ENCODE measurements at regions not wholly inside any gene's neighbourhood (a gene's known extent, or its start where the extent isn't known, plus 50 kb on each side); places are given as distances from the start of the nearest gene placed in this dataset.

DNA sequence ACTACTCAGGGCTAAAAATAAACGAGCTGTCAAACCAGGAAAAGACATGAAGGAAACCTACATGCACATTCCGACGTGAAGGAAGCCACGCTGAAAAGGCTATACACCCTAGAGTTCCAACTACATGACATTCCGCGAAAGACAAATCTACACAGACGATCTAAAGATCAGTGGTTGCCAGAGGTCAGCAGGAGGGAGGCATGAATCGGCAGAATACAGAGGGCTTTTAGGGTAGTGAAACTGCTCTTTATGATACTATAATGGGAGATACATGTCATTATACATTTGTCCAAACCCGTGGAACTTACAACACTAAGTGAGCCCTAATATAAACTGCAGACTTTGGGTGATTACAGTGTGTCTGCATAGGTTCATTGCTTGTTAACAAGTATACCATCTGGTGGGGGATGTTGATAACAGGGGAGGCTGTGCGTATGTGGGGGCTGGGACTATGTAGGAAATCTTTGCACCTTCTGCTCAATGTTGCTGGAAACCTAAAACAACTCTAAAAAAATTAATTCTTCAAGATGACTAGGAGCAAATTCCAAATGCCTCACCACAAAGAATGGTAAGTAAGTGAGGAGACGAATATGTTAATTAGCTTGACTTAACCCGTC is 132.2 kb upstream of the CDH4 start:
- Histone ChIP-seq H3K4me3 (ENCODE audit: insufficient read depth, low read depth, low read length) (no peak overlapping the region), H3K4me1 (ENCODE audit: control insufficient read depth, insufficient read depth, low read length) (peaks cover 6% of the 10 kb centered on the region), H3K9me3 (ENCODE audit: control insufficient read depth, low read length) (no peaks in the 10 kb centered on the region), H3K36me3 (ENCODE audit: control insufficient read depth, insufficient read depth, low read length) (no peaks in the 10 kb centered on the region), H3K27me3 (ENCODE audit: control insufficient read depth, insufficient read depth, low read length, poor library complexity, severe bottlenecking) (no peaks in the 10 kb centered on the region), H3K27ac (ENCODE audit: insufficient read depth, low read depth, low read length, poor library complexity, severe bottlenecking) (no peak overlapping the region)
- 90 to 94% methylated on average over 9 to 12 of the region's 12 CpGs for WGBS, 2 experiments

DNA sequence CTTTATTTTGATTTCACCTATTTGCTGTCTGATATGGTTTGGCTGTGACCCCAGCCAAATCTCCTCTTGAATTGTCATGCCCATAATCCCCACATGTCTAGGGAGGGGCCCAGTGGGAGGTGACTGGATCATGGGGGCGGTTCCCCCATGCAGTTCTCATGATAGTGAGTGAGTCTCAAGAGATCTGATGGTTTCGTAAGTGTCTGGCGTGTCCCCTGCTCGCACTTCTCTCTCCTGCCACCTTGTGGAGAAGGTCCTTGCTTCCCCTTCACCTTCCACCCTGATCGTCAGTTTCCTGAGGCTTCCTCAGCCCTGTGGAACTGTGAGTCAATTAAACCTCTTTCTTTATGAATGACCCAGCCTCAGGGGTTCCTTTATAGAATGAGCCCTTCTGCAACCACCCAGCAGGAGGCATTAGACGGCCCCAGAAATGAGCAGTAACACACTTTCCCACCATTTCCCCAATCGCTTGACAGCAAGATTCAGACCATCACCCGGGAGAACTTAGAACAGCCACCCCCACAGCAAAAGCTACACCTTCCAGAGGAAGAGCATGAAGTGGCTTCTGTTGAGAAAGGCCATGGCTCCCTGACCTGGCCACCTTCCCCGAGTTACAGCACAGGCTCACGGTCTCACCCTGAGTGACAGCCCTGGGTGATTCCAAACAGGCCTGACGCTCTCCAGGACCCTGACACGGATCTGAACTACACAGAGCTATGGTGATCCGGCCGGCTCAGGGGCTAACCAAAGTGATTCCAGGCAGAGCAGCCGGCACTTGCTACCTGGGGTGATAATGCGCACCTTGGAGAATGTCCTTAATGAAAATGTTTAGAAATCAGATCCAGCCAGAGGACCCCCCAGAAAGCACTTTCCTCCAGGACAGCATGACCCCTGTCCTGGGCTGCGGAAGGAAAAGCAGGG is 131.2 kb upstream of the CDH4 start:
- no peak overlapping the region for H3K4me3 ChIP-seq (ENCODE audit: insufficient read depth, low read depth, low read length)
- H3K9me3 ChIP-seq (ENCODE audit: control insufficient read depth, low read length): no peaks in the 10 kb centered on the region
- no peaks in the 10 kb centered on the region for H3K27me3 ChIP-seq (ENCODE audit: control insufficient read depth, insufficient read depth, low read length, poor library complexity, severe bottlenecking)
- WGBS, 2 experiments: 56 to 60% methylated on average over 17 of the region's 17 CpGs
- H3K36me3 ChIP-seq (ENCODE audit: control insufficient read depth, insufficient read depth, low read length): no peaks in the 10 kb centered on the region
- peaks cover 6% of the 10 kb centered on the region for H3K4me1 ChIP-seq (ENCODE audit: control insufficient read depth, insufficient read depth, low read length)
- no peak overlapping the region for H3K27ac ChIP-seq (ENCODE audit: insufficient read depth, low read depth, low read length, poor library complexity, severe bottlenecking)

DNA sequence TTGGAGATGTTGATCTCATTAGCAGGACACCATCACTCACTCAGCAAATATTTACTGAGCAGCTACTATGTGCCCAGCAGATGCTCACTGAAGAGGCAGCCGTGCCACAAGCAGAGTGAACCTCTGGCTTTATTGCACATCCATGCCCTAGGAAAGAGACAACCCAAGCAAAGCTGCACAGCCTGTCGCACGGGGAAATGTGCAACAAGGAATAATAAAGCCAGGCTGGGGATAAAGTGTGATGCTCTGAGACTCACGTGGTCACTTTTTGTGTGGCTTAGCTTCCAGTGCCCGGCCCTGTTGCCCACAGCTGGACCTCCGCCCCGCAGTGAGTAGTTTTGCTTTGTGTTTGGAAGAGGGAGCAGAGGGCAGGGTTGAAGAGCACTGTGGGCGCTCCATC is 130.4 kb upstream of the CDH4 start:
- no peak overlapping the region for H3K4me3 ChIP-seq (ENCODE audit: insufficient read depth, low read depth, low read length)
- no peaks in the 10 kb centered on the region for H3K36me3 ChIP-seq (ENCODE audit: control insufficient read depth, insufficient read depth, low read length)
- H3K4me1 ChIP-seq (ENCODE audit: control insufficient read depth, insufficient read depth, low read length): peaks cover 6% of the 10 kb centered on the region
- WGBS, 2 experiments: 82 to 83% methylated on average over 8 of the region's 8 CpGs
- no peaks in the 10 kb centered on the region for H3K9me3 ChIP-seq (ENCODE audit: control insufficient read depth, low read length)
- H3K27me3 ChIP-seq (ENCODE audit: control insufficient read depth, insufficient read depth, low read length, poor library complexity, severe bottlenecking): no peaks in the 10 kb centered on the region
- H3K27ac ChIP-seq (ENCODE audit: insufficient read depth, low read depth, low read length, poor library complexity, severe bottlenecking): no peak overlapping the region

DNA sequence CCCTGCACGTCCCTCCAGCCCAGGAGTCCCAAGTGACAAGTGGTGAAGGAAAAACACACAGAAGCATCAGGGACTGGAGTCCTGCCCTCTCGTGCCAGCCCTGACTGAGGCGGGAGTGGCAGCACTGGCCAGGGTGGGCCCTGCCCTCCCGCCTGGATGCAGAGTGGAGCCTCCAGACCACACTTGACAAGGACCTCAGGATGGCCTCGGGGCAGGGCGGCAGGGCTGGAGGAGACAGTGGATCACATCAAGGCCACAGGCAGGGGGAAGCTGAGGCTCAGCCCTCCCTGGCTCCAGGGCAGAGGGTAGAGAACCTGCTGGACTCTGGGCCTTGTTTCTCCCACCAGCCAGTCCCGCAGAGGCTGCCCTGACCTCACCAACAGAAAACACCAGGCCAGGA is 128.8 kb upstream of the CDH4 start:
- Histone ChIP-seq H3K4me3 (ENCODE audit: insufficient read depth, low read depth, low read length) (no peak overlapping the region), H3K36me3 (ENCODE audit: control insufficient read depth, insufficient read depth, low read length) (no peaks in the 10 kb centered on the region), H3K4me1 (ENCODE audit: control insufficient read depth, insufficient read depth, low read length) (peaks cover 6% of the 10 kb centered on the region), H3K27me3 (ENCODE audit: control insufficient read depth, insufficient read depth, low read length, poor library complexity, severe bottlenecking) (no peaks in the 10 kb centered on the region), H3K9me3 (ENCODE audit: control insufficient read depth, low read length) (no peaks in the 10 kb centered on the region), H3K27ac (ENCODE audit: insufficient read depth, low read depth, low read length, poor library complexity, severe bottlenecking) (no peak overlapping the region)
- WGBS, 2 experiments: 91 to 93% methylated on average over 7 of the region's 7 CpGs

DNA sequence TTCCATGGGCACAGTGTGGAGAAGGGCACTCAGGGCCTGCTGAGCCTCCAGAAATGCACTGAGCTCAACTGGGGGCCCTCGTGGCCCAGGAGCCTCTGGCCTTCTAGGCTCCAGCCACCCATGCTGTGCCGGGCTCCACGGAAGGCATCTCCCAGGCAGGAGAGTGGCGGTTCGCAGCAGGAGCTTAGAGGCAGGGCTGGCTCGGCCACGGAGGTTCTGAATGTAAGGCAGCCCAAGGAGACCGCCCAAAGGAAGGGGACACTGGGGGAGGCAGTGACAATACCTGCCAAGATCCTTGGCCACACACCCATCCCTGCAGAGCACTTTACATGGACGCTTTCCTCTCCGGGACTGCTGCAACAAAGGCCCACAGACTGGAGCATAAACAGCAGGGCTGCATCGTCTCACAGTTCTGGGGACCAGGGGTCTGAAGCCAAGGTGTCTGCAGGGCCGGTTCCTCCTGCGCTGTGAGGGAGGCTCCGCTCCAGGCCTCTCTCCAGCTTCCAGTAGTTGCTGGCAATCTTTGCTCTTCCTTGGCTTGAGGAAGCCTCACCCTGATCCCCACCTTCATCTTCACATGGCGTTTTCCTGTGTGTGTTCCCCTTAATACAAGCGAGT is 128.2 kb upstream of the CDH4 start:
- Histone ChIP-seq H3K27ac (ENCODE audit: insufficient read depth, low read depth, low read length, poor library complexity, severe bottlenecking) (no peak overlapping the region), H3K27me3 (ENCODE audit: control insufficient read depth, insufficient read depth, low read length, poor library complexity, severe bottlenecking) (no peaks in the 10 kb centered on the region), H3K4me1 (ENCODE audit: control insufficient read depth, insufficient read depth, low read length) (peaks cover 5% of the 10 kb centered on the region), H3K4me3 (ENCODE audit: insufficient read depth, low read depth, low read length) (no peak overlapping the region), H3K36me3 (ENCODE audit: control insufficient read depth, insufficient read depth, low read length) (no peaks in the 10 kb centered on the region), H3K9me3 (ENCODE audit: control insufficient read depth, low read length) (no peaks in the 10 kb centered on the region)
- 90 to 93% methylated on average over 16 of the region's 16 CpGs for WGBS, 2 experiments

DNA sequence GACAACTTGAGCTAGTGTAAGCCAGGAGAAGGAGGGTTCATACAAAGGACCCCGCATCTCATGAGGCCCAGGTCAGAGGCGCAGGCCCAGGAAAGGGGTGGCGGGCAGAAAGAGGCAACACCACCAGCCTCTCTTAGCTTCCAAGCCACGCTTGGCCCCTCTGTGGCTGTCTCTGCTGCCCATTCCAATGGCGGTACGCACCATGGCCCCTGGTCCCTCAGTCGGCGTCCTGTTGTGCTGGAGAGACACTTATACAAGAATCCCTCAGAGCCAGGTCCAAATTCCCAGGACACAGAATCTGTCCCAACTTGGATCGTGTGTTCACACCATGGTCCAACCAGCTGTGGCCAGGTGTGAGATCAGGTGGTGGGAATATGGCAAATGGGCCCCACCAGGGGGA is 127.0 kb upstream of the CDH4 start:
- no peak overlapping the region for H3K4me3 ChIP-seq (ENCODE audit: insufficient read depth, low read depth, low read length)
- H3K27ac ChIP-seq (ENCODE audit: insufficient read depth, low read depth, low read length, poor library complexity, severe bottlenecking): peak overlapping the region; percentile 48
- H3K36me3 ChIP-seq (ENCODE audit: control insufficient read depth, insufficient read depth, low read length): no peaks in the 10 kb centered on the region
- WGBS, 2 experiments: 94 to 95% methylated on average over 9 of the region's 9 CpGs
- peaks cover 3% of the 10 kb centered on the region for H3K4me1 ChIP-seq (ENCODE audit: control insufficient read depth, insufficient read depth, low read length)
- H3K27me3 ChIP-seq (ENCODE audit: control insufficient read depth, insufficient read depth, low read length, poor library complexity, severe bottlenecking): no peaks in the 10 kb centered on the region
- H3K9me3 ChIP-seq (ENCODE audit: control insufficient read depth, low read length): no peaks in the 10 kb centered on the region

DNA sequence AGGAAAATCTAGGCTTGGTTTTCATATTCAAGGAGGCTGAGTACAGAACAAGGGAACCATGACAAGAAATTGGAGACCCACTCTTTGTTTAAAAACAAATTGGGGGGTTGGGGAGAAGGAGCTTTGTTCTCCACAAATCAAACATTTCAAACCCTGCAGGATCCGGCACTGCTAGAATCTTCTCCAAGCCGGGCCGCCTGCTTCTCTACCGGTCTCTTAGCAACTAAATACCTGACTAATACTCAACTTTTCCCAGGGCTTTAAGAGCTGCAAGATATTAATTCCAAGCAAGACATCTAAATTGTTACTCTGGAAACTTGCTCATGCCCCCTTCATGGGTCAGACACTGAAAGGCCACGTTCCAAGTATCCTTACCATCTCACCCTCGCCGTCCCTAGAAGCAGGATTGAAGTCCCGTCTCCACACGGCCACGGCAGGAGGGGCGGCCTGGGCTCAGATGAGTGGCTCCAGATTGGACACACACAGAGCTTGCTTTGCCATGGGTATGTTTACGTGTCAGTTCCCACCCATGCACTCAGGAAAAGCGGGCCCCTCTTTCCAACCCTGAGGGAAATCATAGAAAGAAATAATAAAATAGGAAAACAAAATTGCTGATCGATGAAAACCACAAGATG is 126.4 kb upstream of the CDH4 start:
- H3K27me3 ChIP-seq (ENCODE audit: control insufficient read depth, insufficient read depth, low read length, poor library complexity, severe bottlenecking): no peaks in the 10 kb centered on the region
- peak overlapping the region; percentile 48 for H3K27ac ChIP-seq (ENCODE audit: insufficient read depth, low read depth, low read length, poor library complexity, severe bottlenecking)
- peaks cover 3% of the 10 kb centered on the region for H3K4me1 ChIP-seq (ENCODE audit: control insufficient read depth, insufficient read depth, low read length)
- H3K4me3 ChIP-seq (ENCODE audit: insufficient read depth, low read depth, low read length): no peak overlapping the region
- no peaks in the 10 kb centered on the region for H3K9me3 ChIP-seq (ENCODE audit: control insufficient read depth, low read length)
- 89% methylated on average over 13 to 14 of the region's 14 CpGs for WGBS, 2 experiments
- H3K36me3 ChIP-seq (ENCODE audit: control insufficient read depth, insufficient read depth, low read length): no peaks in the 10 kb centered on the region

DNA sequence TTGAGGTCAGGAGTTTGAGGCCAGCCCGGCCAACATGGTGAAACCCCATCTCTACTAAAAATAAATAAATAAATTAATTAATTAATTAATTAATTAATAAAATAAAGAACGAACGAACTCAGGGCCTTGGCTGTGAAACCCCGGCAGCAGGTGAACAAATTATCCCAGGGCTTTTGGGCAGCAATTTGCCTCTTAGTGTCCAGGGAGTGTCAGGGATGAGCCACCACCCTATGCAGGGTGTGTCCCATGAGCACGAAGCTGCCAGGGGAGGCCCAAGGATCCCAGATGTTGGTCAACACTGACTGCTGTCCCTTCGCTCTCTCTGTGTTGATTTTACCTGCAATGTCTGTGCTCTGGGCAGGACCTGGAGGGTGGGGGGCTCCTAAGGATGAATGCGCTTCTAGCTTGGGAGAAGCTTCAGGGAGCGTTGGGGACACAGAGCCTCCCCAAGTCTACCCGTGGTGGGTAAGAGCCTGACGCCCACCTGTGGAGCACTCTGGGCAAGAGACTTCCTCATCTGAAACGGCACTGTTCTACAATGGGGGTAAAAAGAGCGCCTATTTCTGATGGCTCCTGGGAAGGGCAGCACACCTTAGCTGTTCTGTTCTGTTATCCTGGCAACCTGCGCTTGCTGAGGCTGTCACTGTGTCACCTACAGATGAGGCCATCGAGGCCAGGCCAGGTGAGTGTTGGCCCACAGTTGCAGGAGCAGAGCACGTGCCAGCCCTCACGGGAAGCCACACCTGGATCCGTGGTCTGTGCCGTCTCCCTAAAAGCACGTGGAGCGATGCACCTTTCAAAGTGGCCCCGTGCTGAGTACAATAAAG is 125.5 kb upstream of the CDH4 start:
- H3K9me3 ChIP-seq (ENCODE audit: control insufficient read depth, low read length): no peaks in the 10 kb centered on the region

DNA sequence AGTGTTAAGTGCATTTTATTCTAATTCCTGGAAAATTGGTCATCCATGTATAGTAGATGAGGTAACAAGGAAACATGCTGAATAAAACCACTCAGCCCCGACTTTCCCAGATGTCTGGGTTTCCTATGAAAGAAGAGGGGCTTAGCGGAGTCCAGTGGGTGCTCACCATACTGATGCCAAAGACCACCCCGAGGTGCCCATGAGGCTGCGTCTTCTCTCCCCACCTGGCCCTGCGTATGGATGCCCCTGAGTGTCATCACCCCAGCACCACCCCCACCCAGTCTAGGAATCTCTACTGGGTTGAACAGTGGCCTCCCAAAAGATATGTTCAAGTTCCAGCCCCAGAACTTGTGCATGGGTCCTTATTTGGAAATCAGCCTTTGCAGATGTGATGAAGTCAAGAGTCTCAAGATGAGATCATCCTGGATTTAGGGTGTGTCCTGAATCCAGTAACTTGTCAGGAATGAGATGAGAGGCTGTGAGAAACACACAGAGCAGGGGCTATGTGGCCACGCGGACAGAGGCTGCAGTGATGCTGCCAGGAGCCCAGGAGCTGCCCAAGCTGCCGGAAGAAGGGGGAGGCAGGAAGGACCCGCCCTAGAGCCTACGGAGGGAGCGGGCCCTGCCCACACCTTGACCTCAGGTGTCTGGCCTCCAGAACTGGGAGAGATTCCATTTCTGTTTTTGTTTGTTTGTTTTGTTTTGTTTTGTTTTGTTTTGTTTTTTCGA is 124.6 kb upstream of the CDH4 start:
- H3K4me3 ChIP-seq (ENCODE audit: insufficient read depth, low read depth, low read length): no peak overlapping the region
- peaks cover 3% of the 10 kb centered on the region for H3K4me1 ChIP-seq (ENCODE audit: control insufficient read depth, insufficient read depth, low read length)
- WGBS, 2 experiments: 90 to 94% methylated on average over 12 of the region's 12 CpGs
- H3K27ac ChIP-seq (ENCODE audit: insufficient read depth, low read depth, low read length, poor library complexity, severe bottlenecking): no peak overlapping the region
- H3K36me3 ChIP-seq (ENCODE audit: control insufficient read depth, insufficient read depth, low read length): no peaks in the 10 kb centered on the region
- no peaks in the 10 kb centered on the region for H3K9me3 ChIP-seq (ENCODE audit: control insufficient read depth, low read length)
- no peaks in the 10 kb centered on the region for H3K27me3 ChIP-seq (ENCODE audit: control insufficient read depth, insufficient read depth, low read length, poor library complexity, severe bottlenecking)

More for the DNA sequence above, 125.5 kb upstream of the CDH4 start:
- WGBS, 2 experiments: 93 to 94% methylated on average over 20 to 21 of the region's 21 CpGs
- Histone ChIP-seq H3K4me3 (ENCODE audit: insufficient read depth, low read depth, low read length) (no peak overlapping the region), H3K27me3 (ENCODE audit: control insufficient read depth, insufficient read depth, low read length, poor library complexity, severe bottlenecking) (no peaks in the 10 kb centered on the region), H3K27ac (ENCODE audit: insufficient read depth, low read depth, low read length, poor library complexity, severe bottlenecking) (no peak overlapping the region), H3K4me1 (ENCODE audit: control insufficient read depth, insufficient read depth, low read length) (peaks cover 3% of the 10 kb centered on the region), H3K36me3 (ENCODE audit: control insufficient read depth, insufficient read depth, low read length) (no peaks in the 10 kb centered on the region)
